ENCODE measurements at regions not wholly inside any gene's neighbourhood (a gene's known extent, or its start where the extent isn't known, plus 50 kb on each side); places are given as distances from the start of the nearest gene placed in this dataset.

DNA sequence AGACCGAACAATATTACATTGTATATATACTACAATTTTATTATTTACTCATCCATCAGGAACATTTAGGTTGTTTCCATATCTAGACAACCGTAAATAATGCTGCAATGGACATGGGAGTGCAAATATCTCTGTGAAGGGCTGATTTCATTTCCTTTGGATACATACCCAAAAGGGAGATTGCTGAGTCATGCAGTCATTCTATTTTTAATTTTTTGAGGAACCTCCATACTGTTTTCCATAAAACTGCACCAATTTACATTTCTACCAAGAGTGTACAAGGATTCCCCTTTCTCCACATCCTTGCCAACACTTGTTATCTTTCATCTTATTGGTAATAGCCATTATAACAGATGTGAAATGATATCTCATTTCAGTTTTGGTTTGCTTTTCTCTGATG is 84.7 kb downstream of the SLC41A2 start:
- Histone ChIP-seq H3K36me3 (ENCODE audit: low read depth) (no peaks in the 10 kb centered on the region), H3K9me3 (ENCODE audit: severe bottlenecking) (no peaks in the 10 kb centered on the region), H3K4me3 (ENCODE audit: severe bottlenecking) (no peak overlapping the region), H3K27ac (ENCODE audit: poor library complexity, severe bottlenecking) (no peak overlapping the region), H3K4me1 (ENCODE audit: insufficient read depth, poor library complexity, severe bottlenecking) (no peaks in the 10 kb centered on the region), H3K27me3 (ENCODE audit: insufficient read depth, poor library complexity, severe bottlenecking) (no peaks in the 10 kb centered on the region)
- ATAC-seq (ENCODE audit: low read depth): no peak
- DNase-seq (ENCODE audit: low spot score): no peak
- TF ChIP-seq, protein P1, sequence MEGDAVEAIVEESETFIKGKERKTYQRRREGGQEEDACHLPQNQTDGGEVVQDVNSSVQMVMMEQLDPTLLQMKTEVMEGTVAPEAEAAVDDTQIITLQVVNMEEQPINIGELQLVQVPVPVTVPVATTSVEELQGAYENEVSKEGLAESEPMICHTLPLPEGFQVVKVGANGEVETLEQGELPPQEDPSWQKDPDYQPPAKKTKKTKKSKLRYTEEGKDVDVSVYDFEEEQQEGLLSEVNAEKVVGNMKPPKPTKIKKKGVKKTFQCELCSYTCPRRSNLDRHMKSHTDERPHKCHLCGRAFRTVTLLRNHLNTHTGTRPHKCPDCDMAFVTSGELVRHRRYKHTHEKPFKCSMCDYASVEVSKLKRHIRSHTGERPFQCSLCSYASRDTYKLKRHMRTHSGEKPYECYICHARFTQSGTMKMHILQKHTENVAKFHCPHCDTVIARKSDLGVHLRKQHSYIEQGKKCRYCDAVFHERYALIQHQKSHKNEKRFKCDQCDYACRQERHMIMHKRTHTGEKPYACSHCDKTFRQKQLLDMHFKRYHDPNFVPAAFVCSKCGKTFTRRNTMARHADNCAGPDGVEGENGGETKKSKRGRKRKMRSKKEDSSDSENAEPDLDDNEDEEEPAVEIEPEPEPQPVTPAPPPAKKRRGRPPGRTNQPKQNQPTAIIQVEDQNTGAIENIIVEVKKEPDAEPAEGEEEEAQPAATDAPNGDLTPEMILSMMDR (IDR thresholded peaks at IDR 0.05; ENCODE audit: poor library complexity, severe bottlenecking): no peak

DNA sequence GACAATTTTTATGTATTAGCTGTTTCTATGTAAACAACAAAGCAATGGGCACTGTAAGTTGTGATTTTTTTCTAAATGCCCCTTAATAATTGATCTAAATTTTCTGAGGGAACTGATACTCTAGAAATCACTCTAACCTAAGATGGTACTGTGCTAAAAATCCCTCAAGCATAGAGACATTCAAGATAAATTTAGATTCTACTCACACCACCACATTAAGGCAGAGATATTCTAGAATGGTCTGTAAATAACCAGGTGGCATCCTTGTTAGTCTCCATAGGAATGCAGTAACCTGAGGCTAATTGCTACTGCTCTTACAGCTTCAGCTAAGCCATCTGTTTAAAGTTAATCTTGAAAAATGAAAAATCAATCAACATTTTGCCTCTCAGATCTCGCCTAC is 87.3 kb downstream of the SLC41A2 start:
- H3K9me3 ChIP-seq (ENCODE audit: severe bottlenecking): no peaks in the 10 kb centered on the region
- TF ChIP-seq, protein P1 (IDR thresholded peaks at IDR 0.05; ENCODE audit: poor library complexity, severe bottlenecking): no peak
- no peak overlapping the region for H3K4me3 ChIP-seq (ENCODE audit: severe bottlenecking)
- H3K27ac ChIP-seq (ENCODE audit: poor library complexity, severe bottlenecking): no peak overlapping the region
- ATAC-seq (ENCODE audit: low read depth): no peak
- no peaks in the 10 kb centered on the region for H3K27me3 ChIP-seq (ENCODE audit: insufficient read depth, poor library complexity, severe bottlenecking)
- no peaks in the 10 kb centered on the region for H3K36me3 ChIP-seq (ENCODE audit: low read depth)
- no peak for DNase-seq (ENCODE audit: low spot score)
- no peaks in the 10 kb centered on the region for H3K4me1 ChIP-seq (ENCODE audit: insufficient read depth, poor library complexity, severe bottlenecking)

DNA sequence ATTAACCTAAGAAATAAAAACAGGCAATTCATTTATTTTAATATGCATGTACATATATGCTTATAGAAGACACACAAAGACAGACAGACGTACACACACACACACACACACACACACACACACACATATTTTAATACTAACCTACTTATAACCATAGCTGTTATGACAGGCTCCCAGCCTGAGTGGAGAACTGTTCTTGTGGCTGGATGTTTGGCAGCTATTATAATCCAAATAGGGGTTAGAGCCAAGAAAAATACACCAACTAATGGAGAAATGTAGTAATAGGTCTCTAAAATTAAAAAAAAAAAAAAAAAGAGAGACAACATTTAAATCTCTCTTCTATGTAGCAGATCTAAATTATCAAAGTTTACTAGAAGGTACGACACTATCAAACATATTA is 91.8 kb downstream of the SLC41A2 start:
- Histone ChIP-seq H3K36me3 (ENCODE audit: low read depth) (no peaks in the 10 kb centered on the region), H3K4me1 (ENCODE audit: insufficient read depth, poor library complexity, severe bottlenecking) (peaks cover 3% of the 10 kb centered on the region), H3K27ac (ENCODE audit: poor library complexity, severe bottlenecking) (no peak overlapping the region), H3K27me3 (ENCODE audit: insufficient read depth, poor library complexity, severe bottlenecking) (no peaks in the 10 kb centered on the region), H3K4me3 (ENCODE audit: severe bottlenecking) (no peak overlapping the region), H3K9me3 (ENCODE audit: severe bottlenecking) (no peaks in the 10 kb centered on the region)
- ATAC-seq (ENCODE audit: low read depth) (no peak), DNase-seq (ENCODE audit: low spot score) (no peak)
- TF ChIP-seq, protein P1 (IDR thresholded peaks at IDR 0.05; ENCODE audit: poor library complexity, severe bottlenecking): no peak

DNA sequence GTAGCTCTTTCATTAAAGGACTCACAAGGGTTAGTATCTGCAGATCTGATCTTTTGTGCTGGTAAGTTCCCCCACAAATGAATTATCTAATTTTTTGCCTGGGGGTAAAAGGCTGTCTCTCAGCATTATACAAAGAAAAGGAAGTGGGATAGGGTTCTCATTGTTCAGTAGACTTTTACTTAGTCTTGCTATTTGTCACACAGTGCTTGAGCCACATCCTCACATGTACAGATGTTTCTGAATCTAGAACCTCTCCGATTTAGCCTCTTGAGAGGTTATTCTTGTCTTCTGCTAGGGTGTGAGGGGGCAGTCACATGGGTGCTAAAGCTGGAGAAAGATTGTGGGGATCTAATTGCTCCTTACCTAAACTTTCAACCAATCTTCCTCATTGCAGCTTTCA is 93.0 kb downstream of the SLC41A2 start:
- Histone ChIP-seq H3K4me1 (ENCODE audit: insufficient read depth, poor library complexity, severe bottlenecking) (peaks cover 3% of the 10 kb centered on the region), H3K4me3 (ENCODE audit: severe bottlenecking) (no peak overlapping the region), H3K9me3 (ENCODE audit: severe bottlenecking) (no peaks in the 10 kb centered on the region), H3K27ac (ENCODE audit: poor library complexity, severe bottlenecking) (no peak overlapping the region), H3K36me3 (ENCODE audit: low read depth) (no peaks in the 10 kb centered on the region), H3K27me3 (ENCODE audit: insufficient read depth, poor library complexity, severe bottlenecking) (no peaks in the 10 kb centered on the region)
- no peak for DNase-seq (ENCODE audit: low spot score)
- no peak for ATAC-seq (ENCODE audit: low read depth)
- TF ChIP-seq, protein P1 (IDR thresholded peaks at IDR 0.05; ENCODE audit: poor library complexity, severe bottlenecking): no peak

DNA sequence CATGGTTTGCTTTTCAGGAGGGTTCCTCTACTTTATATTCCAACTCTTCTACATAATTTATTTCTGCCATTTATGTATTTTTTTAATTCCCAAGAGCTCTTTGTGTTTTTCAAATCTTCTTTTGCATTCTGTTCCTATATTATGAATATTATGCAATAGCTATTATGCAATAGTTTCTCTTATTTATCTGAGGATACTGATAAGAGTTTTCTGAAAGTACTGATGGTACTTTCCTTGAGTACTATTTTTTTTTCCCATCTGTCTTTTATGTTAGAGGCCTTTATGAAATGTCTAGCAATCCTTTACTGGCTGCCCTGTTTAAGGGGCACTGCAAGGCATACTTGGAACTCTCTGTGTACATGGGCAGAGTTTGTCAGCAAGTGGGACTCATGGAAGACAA is 93.4 kb downstream of the SLC41A2 start:
- TF ChIP-seq, protein P1 (IDR thresholded peaks at IDR 0.05; ENCODE audit: poor library complexity, severe bottlenecking): no peak
- Histone ChIP-seq H3K4me1 (ENCODE audit: insufficient read depth, poor library complexity, severe bottlenecking) (peaks cover 3% of the 10 kb centered on the region), H3K9me3 (ENCODE audit: severe bottlenecking) (no peaks in the 10 kb centered on the region), H3K27ac (ENCODE audit: poor library complexity, severe bottlenecking) (no peak overlapping the region), H3K27me3 (ENCODE audit: insufficient read depth, poor library complexity, severe bottlenecking) (no peaks in the 10 kb centered on the region), H3K4me3 (ENCODE audit: severe bottlenecking) (no peak overlapping the region), H3K36me3 (ENCODE audit: low read depth) (no peaks in the 10 kb centered on the region)
- DNase-seq (ENCODE audit: low spot score) (no peak), ATAC-seq (ENCODE audit: low read depth) (no peak)

All from RWPE2 (cell line).